22Rv1 (cell line): ENCODE measurements at regions not wholly inside any gene's neighbourhood (a gene's known extent, or its start where the extent isn't known, plus 50 kb on each side); places are given as distances from the start of the nearest gene placed in this dataset.

ENCODE experiments used
- ZFX ChIP-seq: fragments of 450-650 bp; IDR thresholded peaks from 2 replicates; pipeline ENCODE4 v1.6.1; 2017; ENCODE audit warnings: antibody characterized with exemption, borderline replicate concordance
- TF ChIP-seq, protein P1 (sequence below): fragments of 450-650 bp; IDR thresholded peaks from 2 replicates; pipeline ENCODE4 v1.5.1; 2017; ENCODE audit warnings: mild to moderate bottlenecking

- TF ChIP-seq, protein P1, sequence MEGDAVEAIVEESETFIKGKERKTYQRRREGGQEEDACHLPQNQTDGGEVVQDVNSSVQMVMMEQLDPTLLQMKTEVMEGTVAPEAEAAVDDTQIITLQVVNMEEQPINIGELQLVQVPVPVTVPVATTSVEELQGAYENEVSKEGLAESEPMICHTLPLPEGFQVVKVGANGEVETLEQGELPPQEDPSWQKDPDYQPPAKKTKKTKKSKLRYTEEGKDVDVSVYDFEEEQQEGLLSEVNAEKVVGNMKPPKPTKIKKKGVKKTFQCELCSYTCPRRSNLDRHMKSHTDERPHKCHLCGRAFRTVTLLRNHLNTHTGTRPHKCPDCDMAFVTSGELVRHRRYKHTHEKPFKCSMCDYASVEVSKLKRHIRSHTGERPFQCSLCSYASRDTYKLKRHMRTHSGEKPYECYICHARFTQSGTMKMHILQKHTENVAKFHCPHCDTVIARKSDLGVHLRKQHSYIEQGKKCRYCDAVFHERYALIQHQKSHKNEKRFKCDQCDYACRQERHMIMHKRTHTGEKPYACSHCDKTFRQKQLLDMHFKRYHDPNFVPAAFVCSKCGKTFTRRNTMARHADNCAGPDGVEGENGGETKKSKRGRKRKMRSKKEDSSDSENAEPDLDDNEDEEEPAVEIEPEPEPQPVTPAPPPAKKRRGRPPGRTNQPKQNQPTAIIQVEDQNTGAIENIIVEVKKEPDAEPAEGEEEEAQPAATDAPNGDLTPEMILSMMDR = no peak
- no peak for TF ChIP-seq ZFX
Observed at GRCh38 chr10:28776519-28776918, 99.2 kb downstream of the BAMBI start.
